GM12892 (cell line): ENCODE measurements at regions not wholly inside any gene's neighbourhood (a gene's known extent, or its start where the extent isn't known, plus 50 kb on each side); places are given as distances from the start of the nearest gene placed in this dataset.

Experiments
- POLR2A ChIP-seq: IDR thresholded peaks from 2 replicates; pipeline ENCODE4 v1.6.1; 2011; ENCODE audit warnings: low read depth, low read length, control low read depth
- POLR2AphosphoS5 ChIP-seq: IDR thresholded peaks from 2 replicates; pipeline ENCODE4 v1.6.1; 2011; ENCODE audit warnings: low read depth, low read length, control low read depth
- TAF1 ChIP-seq: IDR thresholded peaks from 2 replicates; pipeline ENCODE4 v1.6.1; 2011; ENCODE audit warnings: low read depth, mild to moderate bottlenecking, control low read depth, low read length, borderline replicate concordance

- TF ChIP-seq POLR2AphosphoS5, result no peak
- TF ChIP-seq POLR2A, result no peak
- no peak for TF ChIP-seq TAF1
Measured at GRCh38 chr18:75859533-75859932, 432.0 kb upstream of the SMIM21 start.
